BLaER1 treated with 17β-estradiol and CSF1 and Interleukin-3, amounts not matched to agents 10 nM and 100 nM (cell line): ENCODE measurements at regions not wholly inside any gene's neighbourhood (a gene's known extent, or its start where the extent isn't known, plus 50 kb on each side); places are given as distances from the start of the nearest gene placed in this dataset.

Experiments
- H3K27ac ChIP-seq, 11 experiments: shearing (Covaris generic); formaldehyde crosslinking; 2 replicates each; pipeline ENCODE4 v1.8.1; 2022
- H3K27me3 ChIP-seq, 11 experiments: shearing (Covaris generic); formaldehyde crosslinking; 2 replicates each; pipeline ENCODE4 v1.8.1; 2022
- H3K36me3 ChIP-seq, 11 experiments: shearing (Covaris generic); formaldehyde crosslinking; 2 replicates each; pipeline ENCODE4 v1.8.1; 2022
- H3K4me1 ChIP-seq, 10 experiments: shearing (Covaris generic); formaldehyde crosslinking; 2 replicates each; pipeline ENCODE4 v1.8.1; 2022
- H3K4me2 ChIP-seq, 11 experiments: shearing (Covaris generic); formaldehyde crosslinking; 2 replicates each; pipeline ENCODE4 v1.8.1; 2022
- H3K4me3 ChIP-seq, 10 experiments: shearing (Covaris generic); formaldehyde crosslinking; 2 replicates each; pipeline ENCODE4 v1.8.1; 2022
- H3K9ac ChIP-seq, 11 experiments: shearing (Covaris generic); formaldehyde crosslinking; 2 replicates each; pipeline ENCODE4 v1.8.1; 2022
- H3K9me3 ChIP-seq, 11 experiments: shearing (Covaris generic); formaldehyde crosslinking; replicated peaks in 1 of 11; 2 replicates each; pipeline ENCODE4 v1.8.1; 2022
- H4K20me1 ChIP-seq, 11 experiments: shearing (Covaris generic); formaldehyde crosslinking; 2 replicates each; pipeline ENCODE4 v1.8.1; 2022
- Cebpa-rat ChIP-seq, 11 experiments: shearing (Covaris generic); IDR thresholded peaks; 2 replicates each; pipeline ENCODE4 v1.8.1; 2022

DNA sequence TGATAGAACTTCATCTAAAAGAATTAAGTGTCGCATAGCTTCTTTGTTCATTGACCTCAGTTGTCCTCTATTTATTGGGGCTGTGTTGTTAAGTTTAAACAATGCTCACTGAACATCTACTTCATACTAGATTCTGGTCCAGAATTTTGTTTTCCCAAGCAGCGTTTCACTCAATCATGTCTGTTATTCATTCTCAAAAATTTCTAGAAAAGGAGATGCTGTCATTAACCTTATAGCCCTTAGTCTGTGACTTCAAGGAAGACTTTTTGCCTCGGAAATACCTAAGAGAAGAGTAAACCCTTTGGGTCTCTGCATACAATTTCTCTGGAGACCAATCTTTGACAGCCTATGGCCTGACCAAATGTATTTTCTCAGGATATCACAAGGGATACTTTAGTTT, 171.7 kb downstream of the FGF1 start:
- Histone ChIP-seq H3K27ac (no peak overlapping the region), H3K9me3 (peaks cover 7 to 20% (median 13%) of the 10 kb centered on the region in 11 experiments; a peak in 17 of 22 replicates), H3K4me1 (peaks cover 0 to 11% (median 7%) of the 10 kb centered on the region in 10 experiments; a peak in 10 of 20 replicates), H3K36me3 (no peaks in the 10 kb centered on the region; a peak in 1 of 22 replicates), H3K4me3 (no peak overlapping the region), H3K4me2 (peak overlapping the region in 8 of 11 experiments; percentile 2 to 41 (median 14); a peak in 7 of 22 replicates), H3K9ac (no peak overlapping the region), H4K20me1 (no peaks in the 10 kb centered on the region), H3K27me3 (no peaks in the 10 kb centered on the region)
- no peak for TF ChIP-seq Cebpa-rat (IDR thresholded peaks at IDR 0.05)

DNA sequence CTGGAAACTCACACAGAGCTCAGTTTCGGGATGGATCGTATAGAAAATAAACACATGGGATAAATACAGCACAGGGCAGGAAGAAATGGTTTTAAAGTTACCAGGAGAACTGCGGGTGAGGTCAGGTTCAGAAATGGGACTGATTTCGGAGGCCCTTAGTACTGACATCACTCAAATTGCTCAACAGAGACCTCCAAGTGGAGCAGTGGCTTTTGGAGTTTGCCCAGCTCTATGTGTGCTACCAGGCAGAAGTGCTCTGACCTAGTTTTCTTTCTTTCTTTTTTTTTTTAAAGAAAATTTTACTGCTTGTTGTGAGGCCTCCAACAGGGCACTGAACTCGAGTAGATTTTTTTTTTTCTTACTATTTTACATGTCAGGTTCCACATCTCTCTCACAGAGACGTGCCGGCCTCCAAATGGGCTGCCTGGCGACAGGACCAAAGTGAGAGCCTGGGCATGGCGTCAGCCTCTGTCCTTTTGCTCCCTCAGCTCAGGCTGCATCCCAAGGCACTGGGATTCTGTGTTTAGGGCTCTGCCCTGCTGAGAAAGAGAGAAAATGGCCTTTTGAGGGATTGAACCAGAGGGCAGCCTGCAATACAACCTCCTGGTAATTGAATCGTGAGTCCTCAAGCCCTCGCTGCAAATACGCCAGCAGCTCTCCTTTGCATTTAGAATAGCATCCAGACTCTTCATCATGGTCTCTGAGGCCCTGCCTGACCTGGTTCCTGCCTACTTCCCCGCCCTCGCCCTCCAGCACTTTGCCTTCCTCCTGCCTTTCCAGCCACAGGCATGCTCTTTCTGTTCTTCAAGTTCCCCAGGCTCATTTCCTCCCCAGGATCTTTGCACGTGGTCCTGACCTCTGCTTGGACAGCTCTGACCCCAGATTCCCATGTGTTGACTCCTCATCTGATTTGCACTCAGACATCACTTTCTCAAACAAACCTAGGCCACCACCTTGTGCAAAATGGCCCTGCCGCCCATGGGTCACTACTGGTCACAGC, 173.5 kb downstream of the FGF1 start:
- TF ChIP-seq Cebpa-rat (IDR thresholded peaks at IDR 0.05): no peak
- Histone ChIP-seq H3K9me3 (peaks cover 7 to 16% (median 11%) of the 10 kb centered on the region in 11 experiments; a peak in 17 of 22 replicates), H3K27ac (no peak overlapping the region), H4K20me1 (no peaks in the 10 kb centered on the region), H3K36me3 (no peaks in the 10 kb centered on the region; a peak in 1 of 22 replicates), H3K4me2 (no peak overlapping the region), H3K4me1 (peaks cover 0 to 20% (median 8%) of the 10 kb centered on the region in 10 experiments; a peak in 10 of 20 replicates), H3K4me3 (no peak overlapping the region), H3K9ac (no peak overlapping the region), H3K27me3 (no peaks in the 10 kb centered on the region)

DNA sequence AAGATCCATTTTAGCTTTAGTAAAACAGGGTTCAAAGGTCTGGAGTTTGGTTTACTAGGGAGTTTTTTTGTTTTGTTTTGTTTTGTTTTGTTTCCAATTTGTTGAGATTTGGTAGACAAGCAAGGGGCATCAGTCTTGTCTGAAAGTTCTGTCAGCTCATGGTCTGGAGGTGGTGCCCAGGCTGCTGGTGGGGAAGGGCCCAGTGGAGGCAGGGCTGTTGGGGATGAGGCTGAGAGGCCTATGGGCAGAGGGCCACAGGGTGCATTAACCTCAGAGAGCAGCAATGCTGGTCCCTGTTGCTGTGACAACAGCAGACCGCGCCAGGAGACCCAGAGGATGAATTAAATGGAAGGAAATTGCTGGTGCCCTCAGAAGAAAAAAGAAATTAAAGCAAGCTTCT, 174.5 kb downstream of the FGF1 start:
- H3K4me2 ChIP-seq: no peak overlapping the region
- H4K20me1 ChIP-seq: no peaks in the 10 kb centered on the region
- H3K9ac ChIP-seq: no peak overlapping the region
- peaks cover 0 to 20% (median 8%) of the 10 kb centered on the region in 10 experiments; a peak in 12 of 20 replicates for H3K4me1 ChIP-seq
- no peaks in the 10 kb centered on the region for H3K36me3 ChIP-seq
- no peak overlapping the region for H3K4me3 ChIP-seq
- H3K9me3 ChIP-seq: peaks cover 0 to 7% (median under 1%) of the 10 kb centered on the region in 11 experiments; a peak in 8 of 22 replicates
- H3K27ac ChIP-seq: no peak overlapping the region
- H3K27me3 ChIP-seq: no peaks in the 10 kb centered on the region
- no peak for TF ChIP-seq Cebpa-rat (IDR thresholded peaks at IDR 0.05)

DNA sequence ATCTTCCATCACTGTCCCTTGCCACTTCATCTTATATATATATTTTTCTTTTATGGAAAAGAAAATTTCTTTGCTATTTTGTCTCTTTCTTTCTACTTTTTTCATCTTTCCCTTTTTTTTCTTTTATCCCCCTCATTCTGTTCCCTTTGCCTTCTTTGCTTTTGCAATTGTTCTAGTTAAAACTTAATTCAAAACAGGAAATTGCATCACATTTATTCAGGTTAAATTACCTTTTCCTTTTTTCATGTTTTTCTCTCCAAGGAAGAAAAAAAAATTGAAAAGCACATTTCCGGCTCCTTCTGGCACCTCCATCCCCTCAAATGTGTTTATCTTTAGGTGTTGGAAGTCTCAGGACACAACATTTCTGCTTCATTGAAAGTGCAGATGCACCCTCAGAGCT, 176.9 kb downstream of the FGF1 start:
- Histone ChIP-seq H3K9me3 (no peaks in the 10 kb centered on the region), H3K36me3 (no peaks in the 10 kb centered on the region), H3K4me2 (peak overlapping the region in 2 of 11 experiments; percentile 16 to 17; a peak in 2 of 22 replicates), H3K9ac (no peak overlapping the region), H3K27ac (no peak overlapping the region), H3K27me3 (no peaks in the 10 kb centered on the region), H3K4me3 (no peak overlapping the region), H3K4me1 (peaks cover 0 to 25% (median 7%) of the 10 kb centered on the region in 10 experiments; a peak in 12 of 20 replicates), H4K20me1 (no peaks in the 10 kb centered on the region)
- no peak for TF ChIP-seq Cebpa-rat (IDR thresholded peaks at IDR 0.05)

DNA sequence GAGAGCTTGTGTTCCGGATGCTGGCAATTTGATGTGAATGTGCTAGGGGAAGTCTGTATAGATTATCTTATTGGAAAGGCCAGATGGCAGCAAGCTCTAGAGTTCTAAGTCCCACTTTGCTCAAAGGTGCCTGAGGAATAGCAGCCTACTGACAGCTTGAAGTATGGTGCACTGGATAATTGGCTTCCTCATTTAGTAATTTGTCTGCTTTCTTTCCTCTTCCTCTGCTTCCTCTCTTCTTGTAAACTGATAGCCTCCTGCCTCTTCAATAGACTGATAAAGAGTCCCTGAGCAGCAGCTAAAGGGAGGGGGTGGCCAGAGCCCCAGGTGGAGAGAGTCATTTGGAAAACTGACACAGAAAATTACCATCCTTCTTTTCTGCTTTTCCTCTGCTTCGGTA, 177.3 kb downstream of the FGF1 start:
- H3K27ac ChIP-seq: no peak overlapping the region
- no peak overlapping the region for H3K9ac ChIP-seq
- no peaks in the 10 kb centered on the region for H3K36me3 ChIP-seq
- TF ChIP-seq Cebpa-rat (IDR thresholded peaks at IDR 0.05): no peak
- no peaks in the 10 kb centered on the region for H4K20me1 ChIP-seq
- no peaks in the 10 kb centered on the region for H3K27me3 ChIP-seq
- H3K9me3 ChIP-seq: no peaks in the 10 kb centered on the region
- peaks cover 0 to 21% (median 5%) of the 10 kb centered on the region in 10 experiments; a peak in 8 of 20 replicates for H3K4me1 ChIP-seq
- no peak overlapping the region for H3K4me3 ChIP-seq
- peak overlapping the region in 2 of 11 experiments; percentile 1 to 17; a peak in 2 of 22 replicates for H3K4me2 ChIP-seq

DNA sequence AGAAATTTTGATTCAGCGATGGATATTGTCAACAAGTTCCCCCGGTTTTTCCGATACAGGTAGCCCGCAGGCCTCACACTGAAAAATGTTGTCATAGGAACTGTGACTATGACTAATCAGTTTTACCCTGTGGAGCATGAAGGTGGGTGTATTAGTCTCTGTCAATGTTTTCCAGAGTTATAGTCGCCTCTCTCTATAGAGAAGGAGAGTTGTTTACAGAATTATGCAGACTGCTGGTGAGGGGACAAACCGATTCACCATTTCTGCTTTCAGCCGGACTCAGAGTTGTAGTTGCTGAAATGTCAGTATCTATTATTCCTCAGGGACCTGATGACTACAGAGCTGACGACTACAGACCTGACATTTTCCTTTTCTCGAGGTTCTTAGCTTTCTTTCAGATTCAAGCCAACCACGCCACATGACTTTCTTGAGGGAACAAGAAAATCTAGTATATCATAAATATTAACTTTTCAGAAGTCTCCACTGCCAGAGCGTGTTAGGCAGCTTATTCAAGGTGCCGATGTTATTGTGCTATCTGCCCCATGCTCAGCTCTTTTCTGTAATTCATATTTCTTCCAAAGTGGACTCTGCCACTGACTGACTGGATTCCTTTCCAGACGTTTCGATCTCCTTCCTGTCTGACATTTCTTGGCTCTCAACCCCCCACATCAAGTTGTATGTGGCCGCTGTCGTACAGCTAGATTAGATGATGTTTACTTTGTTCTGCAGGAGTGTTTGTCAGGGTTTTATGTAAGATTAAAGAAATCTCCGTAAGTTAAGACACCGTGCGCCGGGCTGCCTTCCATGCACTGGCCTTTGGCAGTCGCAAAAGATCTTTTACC, 178.1 kb downstream of the FGF1 start:
- no peak for TF ChIP-seq Cebpa-rat (IDR thresholded peaks at IDR 0.05)
- H3K4me2 ChIP-seq: no peak overlapping the region; a peak in 1 of 22 replicates
- peaks cover 0 to 18% (median 4%) of the 10 kb centered on the region in 10 experiments; a peak in 6 of 20 replicates for H3K4me1 ChIP-seq
- H3K9me3 ChIP-seq: no peaks in the 10 kb centered on the region
- no peak overlapping the region for H3K27ac ChIP-seq
- H4K20me1 ChIP-seq: no peaks in the 10 kb centered on the region
- no peak overlapping the region for H3K9ac ChIP-seq
- no peak overlapping the region for H3K4me3 ChIP-seq
- no peaks in the 10 kb centered on the region for H3K36me3 ChIP-seq
- no peaks in the 10 kb centered on the region for H3K27me3 ChIP-seq

DNA sequence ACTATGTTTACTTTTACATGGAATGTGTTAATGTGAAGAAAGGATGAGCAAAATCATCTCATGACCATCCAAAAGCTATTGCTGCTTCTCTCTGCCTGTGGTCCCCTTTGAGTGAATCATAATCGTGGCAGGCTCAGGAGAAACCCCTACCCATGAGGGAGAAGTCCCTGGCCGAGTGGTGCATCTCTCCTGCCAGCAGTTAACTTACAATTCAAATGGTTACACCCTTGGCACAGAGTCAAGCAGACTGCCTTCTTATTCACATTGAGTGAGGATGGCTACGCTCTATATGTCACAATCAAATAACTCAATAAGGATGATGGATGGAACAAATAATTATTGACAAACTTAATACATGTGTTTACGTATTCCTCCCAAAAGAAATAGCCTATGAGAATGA, 179.1 kb downstream of the FGF1 start:
- Histone ChIP-seq H3K9me3 (no peaks in the 10 kb centered on the region), H3K27me3 (no peaks in the 10 kb centered on the region), H4K20me1 (no peaks in the 10 kb centered on the region), H3K9ac (no peak overlapping the region), H3K4me1 (peaks cover 0 to 18% (median 4%) of the 10 kb centered on the region in 10 experiments; a peak in 6 of 20 replicates), H3K27ac (no peak overlapping the region), H3K4me3 (no peak overlapping the region), H3K4me2 (no peak overlapping the region), H3K36me3 (no peaks in the 10 kb centered on the region)
- TF ChIP-seq Cebpa-rat (IDR thresholded peaks at IDR 0.05): no peak

DNA sequence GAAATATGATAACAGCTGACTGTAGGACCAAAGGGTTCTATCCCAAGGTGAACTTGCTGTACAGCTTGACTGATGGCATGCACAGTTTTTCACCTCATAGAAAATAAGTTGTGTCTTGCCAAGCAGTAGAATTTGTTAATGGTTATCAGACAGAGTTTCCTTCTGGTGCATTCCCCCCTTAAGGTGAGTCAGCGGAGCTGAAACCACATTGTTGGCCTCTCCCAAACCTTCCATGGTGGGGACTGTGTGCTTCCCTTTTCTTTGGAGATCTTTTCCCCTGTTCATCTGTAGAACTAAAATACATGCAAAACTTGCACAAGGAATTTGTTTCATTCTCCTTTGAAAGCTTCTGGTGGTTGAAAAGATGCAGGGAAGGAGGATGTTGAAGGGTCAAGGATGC, 179.8 kb downstream of the FGF1 start:
- Histone ChIP-seq H3K9ac (no peak overlapping the region), H4K20me1 (no peaks in the 10 kb centered on the region), H3K9me3 (no peaks in the 10 kb centered on the region), H3K4me3 (no peak overlapping the region), H3K27me3 (no peaks in the 10 kb centered on the region), H3K27ac (no peak overlapping the region), H3K36me3 (no peaks in the 10 kb centered on the region), H3K4me2 (peak overlapping the region in 3 of 11 experiments; percentile 13 to 34 (median 27); a peak in 4 of 22 replicates), H3K4me1 (peaks cover 0 to 18% (median 4%) of the 10 kb centered on the region in 10 experiments; a peak in 6 of 20 replicates)
- TF ChIP-seq Cebpa-rat (IDR thresholded peaks at IDR 0.05): no peak

DNA sequence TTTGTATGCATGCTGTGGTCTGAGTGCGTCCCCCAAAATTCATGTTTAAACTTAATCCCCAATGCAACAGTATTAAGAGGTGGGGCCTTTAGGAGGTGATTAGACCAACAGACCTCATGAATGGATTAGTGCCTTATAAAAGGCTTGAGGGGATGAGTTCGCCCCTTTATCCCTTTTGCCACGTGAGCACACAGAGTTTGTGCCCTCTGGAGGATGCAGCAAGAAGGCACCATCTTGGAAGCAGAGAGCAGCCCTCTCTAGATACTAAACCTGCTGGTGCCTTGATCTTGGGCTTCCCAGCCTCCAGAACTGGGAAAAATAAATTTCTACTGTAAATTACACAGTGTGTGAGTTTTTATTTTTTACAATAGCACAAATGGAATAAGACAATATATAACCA, 177.1 kb upstream of the SPRY4 start:
- Histone ChIP-seq H3K27me3 (no peaks in the 10 kb centered on the region), H3K4me2 (no peak overlapping the region), H3K4me1 (peaks cover 0 to 9% (median 3%) of the 10 kb centered on the region in 10 experiments; a peak in 6 of 20 replicates), H3K9me3 (no peaks in the 10 kb centered on the region), H3K9ac (no peak overlapping the region), H3K4me3 (no peak overlapping the region), H4K20me1 (no peaks in the 10 kb centered on the region), H3K27ac (no peak overlapping the region), H3K36me3 (no peaks in the 10 kb centered on the region)
- TF ChIP-seq Cebpa-rat (IDR thresholded peaks at IDR 0.05): no peak
